GM12878 (cell line): ENCODE measurements at regions not wholly inside any gene's neighbourhood (a gene's known extent, or its start where the extent isn't known, plus 50 kb on each side); places are given as distances from the start of the nearest gene placed in this dataset.

Experiments
- ATAC-seq: fragments of 200-7000 bp; cut with Tn5 transposase; 3 replicates; pipeline ENCODE4 v1.9.1; 2020; ENCODE audit warnings: mild to moderate bottlenecking, moderate library complexity
- BruUV-seq: library from RNA; stranded (reverse); fragments of 400-500 nt; replicated peaks from 2 replicates; lab custom pipeline; 2021; lab: Mats Ljungman, UMichigan
- CTCF ChIA-PET: fragments of 300-600 bp; sonication (Branson Sonifier 250); formaldehyde crosslinking; extraction: SDS; loops from one replicate; lab custom pipeline; 2021; ENCODE audit warnings: inconsistent platforms; lab: Yijun Ruan, JAX
- POLR2A ChIA-PET: fragments of 350-600 bp; formaldehyde crosslinking; extraction: SDS; loops from one replicate; lab custom pipeline; 2021; ENCODE audit warnings: inconsistent platforms; lab: Charles Lee
- RAD21 ChIA-PET: fragments of 300-600 bp; sonication (Branson Sonifier 250); formaldehyde crosslinking; loops from one replicate; lab custom pipeline; 2023; ENCODE audit warnings: antibody characterized with exemption; ENCODE audit not compliant: unreplicated experiment; lab: Charles Lee
- SMC1A ChIA-PET: fragments of 300-600 bp; sonication (Branson Sonifier 250); formaldehyde crosslinking; loops from one replicate; lab custom pipeline; 2023; ENCODE audit not compliant: unreplicated experiment, uncharacterized antibody; lab: Charles Lee
- DNase-seq: peaks from one replicate; pipeline ENCODE4 v3.0.0-alpha.2; 2011; ENCODE audit warnings: low read depth, low spot score
- FAIRE-seq: peaks from 3 replicates; lab custom pipeline; 2011; peaks lifted over from hg19 to GRCh38; lab: Jason Lieb, UNC
- H2AFZ ChIP-seq: 2 replicates; pipeline ENCODE4 v1.6.0; 2011; ENCODE audit warnings: low read depth, low read length, control low read depth; ENCODE audit not compliant: control insufficient read depth
- H3K27ac ChIP-seq: 2 replicates; pipeline ENCODE4 v1.5.1; 2011; ENCODE audit warnings: control low read depth; ENCODE audit not compliant: control insufficient read depth, insufficient read depth
- H3K27me3 ChIP-seq, 2 experiments: replicated peaks in 1 of 2; 2 replicates each; pipeline versions ENCODE4 v1.6.0 to v1.6.1; 2011; ENCODE audit warnings: low read length in 1 of 2; ENCODE audit not compliant: control insufficient read depth in 2 of 2, insufficient read depth in 2 of 2
- H3K36me3 ChIP-seq, 2 experiments: 2 replicates each; pipeline ENCODE4 v1.5.1; 2011; ENCODE audit warnings: low read length in 1 of 2; ENCODE audit not compliant: control insufficient read depth in 2 of 2, insufficient read depth in 2 of 2
- H3K4me1 ChIP-seq: 2 replicates; pipeline ENCODE4 v1.6.1; 2011; ENCODE audit warnings: mild to moderate bottlenecking, low read length, moderate library complexity, mixed read lengths; ENCODE audit not compliant: control insufficient read depth, insufficient read depth
- H3K4me2 ChIP-seq: 2 replicates; pipeline ENCODE4 v1.6.0; 2011; ENCODE audit warnings: control low read depth; ENCODE audit not compliant: control insufficient read depth, insufficient read depth
- H3K4me3 ChIP-seq: fragments of 200-600 bp; sonication (generic); 2 replicates; pipeline ENCODE4 v1.5.1; 2016
- H3K79me2 ChIP-seq: 2 replicates; pipeline ENCODE4 v1.6.0; 2011; ENCODE audit warnings: low read length; ENCODE audit not compliant: control insufficient read depth, insufficient read depth
- H3K9ac ChIP-seq: 2 replicates; pipeline ENCODE4 v1.8.0; 2011; ENCODE audit warnings: low read length, control low read depth, mixed read lengths; ENCODE audit not compliant: control insufficient read depth, insufficient read depth
- H3K9me3 ChIP-seq: replicated peaks from 3 replicates; pipeline ENCODE4 v1.5.1; 2011; ENCODE audit warnings: mild to moderate bottlenecking, low read length; ENCODE audit not compliant: control insufficient read depth, insufficient read depth
- H4K20me1 ChIP-seq: 2 replicates; pipeline ENCODE4 v1.6.0; 2011; ENCODE audit not compliant: control insufficient read depth, insufficient read depth
- BCLAF1 ChIP-seq: fragments of 450-650 bp; IDR thresholded peaks from 2 replicates; pipeline ENCODE4 v1.6.1; 2017; ENCODE audit warnings: antibody characterized with exemption, mild to moderate bottlenecking, moderate library complexity
- BHLHE40 ChIP-seq, 2 experiments: fragments of 450-650 bp in 1 of 2; IDR thresholded peaks; 2 replicates each; pipeline ENCODE4 v1.6.1; 2011 to 2017; ENCODE audit warnings: low read depth in 2 of 2, borderline replicate concordance in 1 of 2, improper control_type of control experiment in 1 of 2, low read length in 1 of 2, mild to moderate bottlenecking in 1 of 2
- BMI1 ChIP-seq: fragments of 450-650 bp; IDR thresholded peaks from 2 replicates; pipeline ENCODE4 v1.6.1; 2016; ENCODE audit warnings: mild to moderate bottlenecking, moderate library complexity, borderline replicate concordance
- KLF5 ChIP-seq: fragments of 450-650 bp; IDR thresholded peaks from 2 replicates; pipeline ENCODE4 v1.6.1; 2014; ENCODE audit warnings: mild to moderate bottlenecking; ENCODE audit not compliant: partially characterized antibody
- SIX5 ChIP-seq: IDR thresholded peaks from 2 replicates; pipeline ENCODE4 v1.6.1; 2011; ENCODE audit warnings: mild to moderate bottlenecking, low read depth, low read length, moderate library complexity; ENCODE audit not compliant: severe bottlenecking
- YY1 ChIP-seq: IDR thresholded peaks from 2 replicates; pipeline ENCODE4 v1.6.1; 2011; ENCODE audit warnings: low read depth, mild to moderate bottlenecking, low read length
- WGBS: methylation state at CpG from one replicate; pipeline ENCODE4 v1.1.6; 2016; ENCODE audit warnings: low lambda C conversion rate; ENCODE audit not compliant: insufficient replicate concordance, insufficient coverage; ENCODE audit errors: missing lambda C conversion rate; 5-methylcytosine and 5-hydroxymethylcytosine counted together
- in situ Hi-C: fragments of 300-500 bp; cut with MboI; formaldehyde crosslinking; loops from 9 replicates; pipeline ENCODE4 v1.14.3; 2018; ENCODE audit warnings: mixed read lengths
- intact Hi-C: fragments of 100-400 bp; cut with micrococcal nuclease; formaldehyde crosslinking; loops from one replicate; pipeline ENCODE4 v1.14.2; 2022; ENCODE audit not compliant: unreplicated experiment

- RAD21 ChIA-PET = interaction anchor here (0.6 kb wide), 1 partner anchor 11 kb away, joined by 4 read pairs; no protein-coding TSS in a partner anchor
- no peak overlapping the region for H3K4me3 ChIP-seq
- intact Hi-C loops = no loop called here
- peaks cover 0 to 4% of the 10 kb centered on the region in 2 experiments for H3K27me3 ChIP-seq
- H3K36me3 ChIP-seq = no peaks in the 10 kb centered on the region
- H3K4me2 ChIP-seq = no peak overlapping the region
- H3K9ac ChIP-seq = no peak overlapping the region
- H4K20me1 ChIP-seq = no peaks in the 10 kb centered on the region
- SMC1A ChIA-PET = interaction anchor here (1.1 kb wide), 1 partner anchor 10 kb away, joined by 4 read pairs; no protein-coding TSS in a partner anchor
- H3K27ac ChIP-seq = no peak overlapping the region
- no TSS peak for BruUV-seq
- no peak overlapping the region for H2AFZ ChIP-seq
- H3K79me2 ChIP-seq = no peaks in the 10 kb centered on the region
- POLR2A ChIA-PET = no interaction called here
- CTCF ChIA-PET = no interaction called here
- in situ Hi-C loops = no loop called here
- DNase-seq = no peak
- no peaks in the 10 kb centered on the region for H3K4me1 ChIP-seq
- no peaks in the 10 kb centered on the region for H3K9me3 ChIP-seq
- no peak for FAIRE-seq
- TF ChIP-seq KLF5 = no peak
- TF ChIP-seq BHLHE40 (IDR thresholded peaks at IDR 0.05; ENCODE audit: borderline replicate concordance in 1 of 2, low read depth in 2 of 2, low read length in 1 of 2) = no peak
- no peak for TF ChIP-seq BCLAF1
- TF ChIP-seq SIX5 = no peak
- no peak for TF ChIP-seq BMI1
- TF ChIP-seq YY1 = no peak
- 15% methylated on average over 6 of the region's 6 CpGs for WGBS
- ATAC-seq = no peak
These were observed 432.2 kb upstream of the TPM1 start for GRCh38 chr15:62610265-62610869.
